ENCODE measurements at regions not wholly inside any gene's neighbourhood (a gene's known extent, or its start where the extent isn't known, plus 50 kb on each side); places are given as distances from the start of the nearest gene placed in this dataset.
A peak's percentile ranks its signal among the peaks of the same experiment; 100 is the strongest.
"Not testable (repeated sequence)": the region's sequence is repeated elsewhere in the genome, so short reads cannot be mapped to it uniquely, and the experiment has no call there.

GRCh38 chr17:64750891-64751677 lies 89.0 kb upstream of the SMURF2 start:
- Mint-ChIP-seq H3K27me3 (ENCODE audit: low read depth) (no peaks in the 10 kb centered on the region), H3K9me3 (ENCODE audit: low read depth) (no peaks in the 10 kb centered on the region), H3K36me3 (ENCODE audit: low read depth) (peaks cover 17% of the 10 kb centered on the region), H3K4me3 (ENCODE audit: unreplicated experiment) (no peak overlapping the region), H3K27ac (ENCODE audit: unreplicated experiment) (no peak overlapping the region), H3K4me1 (ENCODE audit: low read depth) (peaks cover 12% of the 10 kb centered on the region)
- DNase-seq (ENCODE audit: low spot score) = no peak
- TF ChIP-seq, protein P1, sequence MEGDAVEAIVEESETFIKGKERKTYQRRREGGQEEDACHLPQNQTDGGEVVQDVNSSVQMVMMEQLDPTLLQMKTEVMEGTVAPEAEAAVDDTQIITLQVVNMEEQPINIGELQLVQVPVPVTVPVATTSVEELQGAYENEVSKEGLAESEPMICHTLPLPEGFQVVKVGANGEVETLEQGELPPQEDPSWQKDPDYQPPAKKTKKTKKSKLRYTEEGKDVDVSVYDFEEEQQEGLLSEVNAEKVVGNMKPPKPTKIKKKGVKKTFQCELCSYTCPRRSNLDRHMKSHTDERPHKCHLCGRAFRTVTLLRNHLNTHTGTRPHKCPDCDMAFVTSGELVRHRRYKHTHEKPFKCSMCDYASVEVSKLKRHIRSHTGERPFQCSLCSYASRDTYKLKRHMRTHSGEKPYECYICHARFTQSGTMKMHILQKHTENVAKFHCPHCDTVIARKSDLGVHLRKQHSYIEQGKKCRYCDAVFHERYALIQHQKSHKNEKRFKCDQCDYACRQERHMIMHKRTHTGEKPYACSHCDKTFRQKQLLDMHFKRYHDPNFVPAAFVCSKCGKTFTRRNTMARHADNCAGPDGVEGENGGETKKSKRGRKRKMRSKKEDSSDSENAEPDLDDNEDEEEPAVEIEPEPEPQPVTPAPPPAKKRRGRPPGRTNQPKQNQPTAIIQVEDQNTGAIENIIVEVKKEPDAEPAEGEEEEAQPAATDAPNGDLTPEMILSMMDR (IDR thresholded peaks at IDR 0.05) = no peak

DNA sequence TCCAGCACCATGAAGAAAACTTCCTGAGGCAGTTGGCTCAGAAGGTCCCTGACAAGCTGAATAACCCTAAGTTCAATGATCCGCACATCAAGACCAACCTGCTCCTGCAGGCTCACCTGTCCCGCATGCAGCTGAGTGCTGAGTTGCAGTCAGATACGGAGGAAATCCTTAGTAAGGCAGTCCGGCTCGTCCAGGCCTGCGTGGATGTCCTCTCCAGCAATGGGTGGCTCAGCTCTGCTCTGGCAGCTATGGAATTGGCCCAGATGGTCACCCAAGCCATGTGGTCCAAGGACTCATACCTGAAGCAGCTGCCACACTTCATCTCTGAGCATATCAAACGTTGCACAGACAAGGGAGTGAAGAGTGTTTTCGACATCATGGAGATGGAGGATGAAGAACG lies 88.4 kb upstream of the SMURF2 start:
- TF ChIP-seq, protein P1 (IDR thresholded peaks at IDR 0.05) = no peak
- DNase-seq (ENCODE audit: low spot score) = no peak
- Mint-ChIP-seq H3K27me3 (ENCODE audit: low read depth) (no peaks in the 10 kb centered on the region), H3K4me1 (ENCODE audit: low read depth) (peaks cover 12% of the 10 kb centered on the region), H3K4me3 (ENCODE audit: unreplicated experiment) (no peak overlapping the region), H3K9me3 (ENCODE audit: low read depth) (no peaks in the 10 kb centered on the region), H3K27ac (ENCODE audit: unreplicated experiment) (no peak overlapping the region), H3K36me3 (ENCODE audit: low read depth) (peaks cover 14% of the 10 kb centered on the region)

DNA sequence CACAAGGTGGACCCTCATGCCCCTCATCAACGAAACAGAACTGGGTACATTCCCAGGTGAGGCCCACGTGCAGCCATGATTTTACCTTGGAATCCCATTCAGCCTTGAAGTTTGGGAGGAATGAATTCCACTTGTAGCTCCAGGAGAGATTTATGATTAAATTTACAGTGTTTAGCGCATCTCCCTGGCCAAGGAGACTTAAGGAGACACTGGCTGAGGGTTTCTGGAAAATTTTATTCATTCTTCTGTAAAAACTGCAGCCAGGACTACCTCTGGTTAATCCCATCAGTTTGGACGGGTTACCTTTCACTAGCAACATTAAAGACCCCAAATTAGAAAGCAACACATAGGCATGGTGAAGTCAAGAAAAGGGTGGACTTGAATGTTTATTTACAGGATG lies 87.2 kb upstream of the SMURF2 start:
- no peak overlapping the region for H3K4me3 Mint-ChIP-seq (ENCODE audit: unreplicated experiment)
- H3K4me1 Mint-ChIP-seq (ENCODE audit: low read depth) = peaks cover 12% of the 10 kb centered on the region
- no peaks in the 10 kb centered on the region for H3K27me3 Mint-ChIP-seq (ENCODE audit: low read depth)
- no peak for DNase-seq (ENCODE audit: low spot score)
- H3K27ac Mint-ChIP-seq (ENCODE audit: unreplicated experiment) = peak overlapping the region; percentile 51
- no peaks in the 10 kb centered on the region for H3K9me3 Mint-ChIP-seq (ENCODE audit: low read depth)
- peaks cover 10% of the 10 kb centered on the region for H3K36me3 Mint-ChIP-seq (ENCODE audit: low read depth)
- TF ChIP-seq, protein P1 (IDR thresholded peaks at IDR 0.05) = no peak

DNA sequence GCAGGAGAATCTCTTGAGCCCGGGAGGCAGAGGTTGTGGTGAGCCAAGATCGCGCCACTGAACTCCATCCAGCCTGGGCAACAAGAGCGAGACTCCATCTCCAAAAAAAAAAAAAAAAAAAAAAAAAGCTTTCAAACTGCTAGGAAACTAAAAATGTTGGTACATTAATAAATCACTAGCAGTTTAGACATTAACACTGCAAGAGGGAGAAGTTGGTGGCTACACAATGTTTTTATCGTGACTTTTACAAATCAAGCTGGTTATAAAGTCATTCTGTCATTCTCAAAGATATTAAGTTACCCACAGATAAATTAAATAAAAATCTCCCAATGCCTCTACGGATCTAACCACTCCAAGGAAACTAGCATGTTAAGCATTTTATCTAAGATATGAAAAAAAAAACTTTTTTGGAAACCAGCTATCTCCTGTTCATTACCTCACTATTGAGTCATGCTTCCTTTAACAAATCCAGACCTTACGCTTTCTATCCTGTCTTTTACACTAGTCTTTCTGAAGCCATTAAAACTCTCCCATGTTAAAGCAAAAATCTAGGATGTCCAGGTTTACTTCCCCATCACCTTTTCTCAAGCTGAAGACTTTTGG lies 85.9 kb upstream of the SMURF2 start:
- H3K27me3 Mint-ChIP-seq (ENCODE audit: low read depth) = no peaks in the 10 kb centered on the region
- no peaks in the 10 kb centered on the region for H3K9me3 Mint-ChIP-seq (ENCODE audit: low read depth)
- TF ChIP-seq, protein P1 (IDR thresholded peaks at IDR 0.05) = no peak
- peak overlapping the region; percentile 5 for H3K4me3 Mint-ChIP-seq (ENCODE audit: unreplicated experiment)
- no peak for DNase-seq (ENCODE audit: low spot score)
- H3K36me3 Mint-ChIP-seq (ENCODE audit: low read depth) = peaks cover 5% of the 10 kb centered on the region
- peaks cover 12% of the 10 kb centered on the region for H3K4me1 Mint-ChIP-seq (ENCODE audit: low read depth)
- peak overlapping the region; percentile 95 for H3K27ac Mint-ChIP-seq (ENCODE audit: unreplicated experiment)

- Mint-ChIP-seq H3K9me3 (ENCODE audit: low read depth) (no peaks in the 10 kb centered on the region), H3K36me3 (ENCODE audit: low read depth) (no peaks in the 10 kb centered on the region), H3K27ac (ENCODE audit: unreplicated experiment) (peak overlapping the region; percentile 94), H3K27me3 (ENCODE audit: low read depth) (no peaks in the 10 kb centered on the region), H3K4me3 (ENCODE audit: unreplicated experiment) (no peak overlapping the region), H3K4me1 (ENCODE audit: low read depth) (peaks cover 36% of the 10 kb centered on the region)
- DNase-seq (ENCODE audit: low spot score) = no peak
- TF ChIP-seq, protein P1 (IDR thresholded peaks at IDR 0.05) = no peak
These were observed 80.2 kb upstream of the SMURF2 start for GRCh38 chr17:64742326-64742725.

GRCh38 chr17:64741916-64742315 lies 79.8 kb upstream of the SMURF2 start:
- not testable (repeated sequence) for DNase-seq (ENCODE audit: low spot score); H3K36me3 Mint-ChIP-seq (ENCODE audit: low read depth); H3K27me3 Mint-ChIP-seq (ENCODE audit: low read depth); H3K9me3 Mint-ChIP-seq (ENCODE audit: low read depth); H3K4me3 Mint-ChIP-seq (ENCODE audit: unreplicated experiment)
- H3K4me1 Mint-ChIP-seq (ENCODE audit: low read depth) = peaks cover 34% of the 10 kb centered on the region
- H3K27ac Mint-ChIP-seq (ENCODE audit: unreplicated experiment) = peak overlapping the region; percentile 94
